Pons (tissue), 1 donor: ENCODE measurements at regions not wholly inside any gene's neighbourhood (a gene's known extent, or its start where the extent isn't known, plus 50 kb on each side); places are given as distances from the start of the nearest gene placed in this dataset.

ENCODE experiments used
- DNase-seq: peaks from one replicate; pipeline ENCODE4 v3.0.0-alpha.2; 2016; ENCODE audit warnings: low spot score

DNA sequence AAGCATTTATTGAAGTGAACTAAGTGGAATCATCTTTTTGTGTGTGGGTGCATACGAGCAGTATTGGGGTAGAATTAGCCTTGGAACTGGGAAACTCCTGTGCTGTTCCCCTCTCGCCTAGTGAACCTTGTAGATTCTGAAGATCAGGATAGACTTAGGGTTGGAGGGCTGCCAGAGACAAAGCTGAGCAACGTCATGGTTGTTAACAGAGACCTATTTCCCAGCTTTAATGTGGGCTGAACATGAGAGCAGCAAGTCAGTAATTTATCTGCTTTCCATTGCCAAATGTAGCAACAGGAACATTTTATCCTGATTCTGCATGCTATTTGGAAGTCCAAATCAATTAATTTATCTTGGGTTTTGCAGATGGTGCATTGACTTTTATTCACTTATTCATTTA is 246.6 kb downstream of the IL20RB start:
- no peak for DNase-seq

DNA sequence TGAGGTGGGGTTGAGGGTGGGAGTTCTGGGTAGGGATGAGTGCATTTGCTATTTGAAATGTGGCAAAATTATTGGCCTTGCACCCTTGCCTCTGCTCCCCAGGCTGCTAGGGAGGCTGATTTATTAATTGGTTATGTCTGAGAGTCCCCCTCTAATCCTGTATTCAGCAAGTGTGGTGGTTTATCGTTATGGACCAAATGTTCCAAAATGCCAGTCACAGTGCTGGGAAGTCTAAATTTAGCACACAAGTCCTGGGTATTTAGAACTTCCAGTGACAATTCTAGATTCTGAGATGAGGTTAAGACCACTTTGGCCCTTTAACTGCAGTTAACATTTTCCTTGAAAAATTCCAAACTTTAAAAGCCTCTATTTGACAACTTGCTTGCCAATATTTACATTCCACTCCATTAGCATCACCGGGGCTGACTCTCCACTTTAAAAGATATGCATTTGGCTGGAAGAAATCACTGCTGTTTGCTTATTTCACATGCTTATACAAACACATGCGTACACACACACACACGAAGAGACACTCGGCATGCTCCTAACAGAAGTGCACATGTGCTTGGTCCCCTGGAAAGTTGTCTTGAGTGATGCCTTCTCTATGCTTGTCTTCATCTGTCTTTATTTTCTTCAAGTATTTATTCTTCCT is 247.7 kb downstream of the IL20RB start:
- DNase-seq: no peak

DNA sequence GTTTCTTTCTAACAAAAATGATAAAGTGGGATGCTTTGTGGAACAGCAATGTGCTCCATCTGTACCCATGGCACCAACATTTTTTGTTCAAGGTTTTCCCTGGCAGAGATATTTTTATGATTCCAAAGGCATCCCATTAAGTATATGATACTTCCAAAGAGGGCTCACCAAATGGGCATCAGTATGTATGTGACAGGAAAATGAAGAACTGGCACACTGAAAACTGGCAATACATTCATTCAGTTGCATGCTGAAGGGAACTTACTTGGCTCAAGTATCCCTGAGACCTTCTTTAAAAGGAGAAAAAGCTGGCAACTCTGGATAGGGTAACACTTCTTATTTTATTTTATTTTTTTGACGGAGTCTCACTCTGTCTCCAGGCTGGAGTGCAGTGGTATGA is 249.8 kb downstream of the IL20RB start:
- no peak for DNase-seq

DNA sequence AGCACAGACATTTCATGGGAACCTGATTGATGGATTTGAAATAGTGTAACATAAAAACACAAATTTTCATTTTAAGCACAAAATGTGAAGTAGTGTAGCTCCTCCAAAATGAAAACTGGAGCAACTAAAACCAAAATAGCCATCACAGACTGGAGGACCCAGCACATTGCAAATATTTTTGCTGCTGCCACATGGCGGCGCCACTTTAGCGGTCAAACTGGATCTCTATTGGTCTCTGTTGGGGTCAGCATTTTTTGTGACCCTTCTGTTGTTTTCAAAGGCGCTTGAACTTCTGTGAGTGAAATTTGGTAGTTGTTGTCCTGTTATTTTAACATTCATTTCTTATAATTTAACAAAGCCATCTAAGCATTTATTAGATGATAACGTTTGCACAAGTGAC is 259.9 kb downstream of the IL20RB start:
- DNase-seq: no peak

DNA sequence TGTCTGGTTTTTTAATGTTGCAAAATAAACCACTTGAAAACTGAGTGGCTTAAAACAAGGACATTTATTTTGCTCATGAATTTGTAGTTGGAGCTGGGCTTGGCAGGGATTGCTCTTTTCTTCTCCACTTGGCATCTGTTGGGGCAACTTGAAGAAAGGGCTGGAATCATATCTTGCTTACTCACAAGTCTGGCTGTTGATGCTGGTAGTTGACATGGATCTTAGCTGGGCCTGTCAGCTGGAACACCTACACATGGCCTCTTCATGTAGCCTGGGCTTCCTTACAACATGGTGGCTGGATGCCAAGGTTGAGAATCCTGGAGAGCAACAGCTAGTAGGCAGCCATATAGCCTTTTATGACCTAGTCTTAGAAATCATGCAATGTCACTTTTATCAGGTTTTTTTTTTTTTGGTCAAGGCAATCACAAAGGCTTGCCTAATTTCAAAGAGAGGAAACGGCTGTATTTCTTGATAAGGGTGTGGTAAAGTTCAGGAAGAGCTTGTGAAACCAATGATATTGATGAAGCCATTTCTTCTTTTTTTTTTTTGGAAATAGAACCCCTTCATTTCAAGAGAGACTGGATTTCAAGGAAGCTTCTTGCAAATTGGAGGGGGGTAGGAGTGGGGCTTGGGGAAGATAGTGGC is 262.1 kb downstream of the IL20RB start:
- no peak for DNase-seq

DNA sequence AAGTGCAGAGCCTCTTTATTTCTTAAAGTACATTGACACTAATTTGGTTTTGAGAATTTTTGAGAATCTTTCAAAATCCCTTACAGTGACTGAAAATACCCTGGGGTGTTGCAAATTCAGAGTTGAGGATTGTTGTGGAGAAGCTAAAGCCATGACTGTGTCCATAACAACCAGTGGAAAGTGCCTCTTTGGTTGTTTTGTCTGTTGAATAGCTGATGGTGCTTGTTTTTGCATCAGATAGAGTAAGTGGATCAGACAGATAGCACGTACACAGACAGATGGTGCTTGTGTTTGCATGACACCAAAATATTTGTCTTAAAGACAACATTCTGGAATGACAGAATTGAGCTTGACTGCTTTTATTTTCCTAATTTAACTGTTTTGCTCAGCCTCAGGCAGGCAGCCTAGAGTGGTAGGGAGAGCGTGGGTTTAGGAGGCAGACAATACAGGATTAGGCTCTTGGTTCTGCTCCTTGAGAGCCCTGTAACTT is 265.0 kb downstream of the IL20RB start:
- no peak for DNase-seq

DNA sequence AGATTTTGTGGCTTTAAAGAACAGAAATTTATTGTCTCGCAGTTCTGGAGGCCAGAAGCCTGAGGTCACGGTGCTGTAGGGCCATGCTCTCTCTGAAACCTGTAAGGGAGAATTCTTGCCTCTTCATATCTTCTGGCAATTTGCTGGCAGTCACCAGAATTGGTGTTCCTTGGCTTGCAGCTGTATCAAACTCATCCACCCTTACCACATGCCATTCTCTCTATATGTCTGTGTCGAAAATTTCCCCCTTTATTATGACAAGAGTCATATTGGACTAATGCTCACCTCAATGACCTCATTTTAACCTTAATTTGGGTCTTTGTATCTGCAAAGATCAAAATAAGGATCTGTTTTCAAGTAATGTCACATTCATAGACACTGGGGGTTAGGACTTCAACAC is 266.7 kb downstream of the IL20RB start:
- no peak for DNase-seq

DNA sequence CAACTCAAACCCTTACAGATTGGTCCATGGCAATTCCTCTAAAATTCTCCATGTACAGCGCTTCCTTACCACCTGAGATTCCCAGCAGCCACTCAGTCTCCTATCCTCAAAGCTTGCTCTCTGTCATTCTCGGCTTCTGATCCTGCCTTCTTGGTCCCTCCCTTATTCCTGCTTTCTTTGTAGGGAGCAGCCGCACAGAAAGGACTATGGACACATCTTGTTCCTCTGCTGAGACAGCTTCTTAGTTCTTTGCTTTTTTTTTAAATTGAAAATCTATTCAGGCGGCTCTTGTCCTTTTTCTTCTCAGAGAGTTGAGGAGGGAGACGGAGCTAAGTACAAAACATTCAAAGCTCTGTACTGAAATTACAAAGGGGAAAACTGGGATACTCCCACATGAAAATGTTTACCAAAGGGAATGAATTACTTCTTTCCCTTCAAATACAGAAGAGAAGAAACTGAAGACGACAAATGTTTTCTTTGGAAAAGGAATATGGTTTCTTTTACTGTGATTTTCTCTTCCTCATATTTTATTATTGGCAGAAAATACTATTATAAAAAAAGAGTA is 285.1 kb downstream of the IL20RB start:
- DNase-seq: no peak

DNA sequence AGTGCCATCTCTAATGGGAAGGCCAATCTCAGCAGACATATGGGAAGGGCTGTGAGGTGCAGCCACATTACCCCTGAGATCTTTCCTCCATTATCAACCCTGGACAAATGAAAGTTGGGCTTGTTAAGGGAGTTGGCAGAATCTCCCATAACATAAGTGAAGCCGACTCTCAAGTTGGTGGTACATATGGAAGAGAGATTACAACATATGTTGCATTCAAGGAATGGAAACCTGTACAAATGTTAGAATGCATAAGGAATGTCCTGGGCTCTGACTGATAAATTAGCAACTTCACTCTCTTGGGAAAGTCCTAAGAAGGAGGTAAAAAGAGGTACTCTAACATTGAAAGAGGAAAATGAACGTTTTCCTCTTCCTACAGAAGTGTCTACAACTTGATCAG is 288.7 kb downstream of the IL20RB start:
- no peak for DNase-seq

DNA sequence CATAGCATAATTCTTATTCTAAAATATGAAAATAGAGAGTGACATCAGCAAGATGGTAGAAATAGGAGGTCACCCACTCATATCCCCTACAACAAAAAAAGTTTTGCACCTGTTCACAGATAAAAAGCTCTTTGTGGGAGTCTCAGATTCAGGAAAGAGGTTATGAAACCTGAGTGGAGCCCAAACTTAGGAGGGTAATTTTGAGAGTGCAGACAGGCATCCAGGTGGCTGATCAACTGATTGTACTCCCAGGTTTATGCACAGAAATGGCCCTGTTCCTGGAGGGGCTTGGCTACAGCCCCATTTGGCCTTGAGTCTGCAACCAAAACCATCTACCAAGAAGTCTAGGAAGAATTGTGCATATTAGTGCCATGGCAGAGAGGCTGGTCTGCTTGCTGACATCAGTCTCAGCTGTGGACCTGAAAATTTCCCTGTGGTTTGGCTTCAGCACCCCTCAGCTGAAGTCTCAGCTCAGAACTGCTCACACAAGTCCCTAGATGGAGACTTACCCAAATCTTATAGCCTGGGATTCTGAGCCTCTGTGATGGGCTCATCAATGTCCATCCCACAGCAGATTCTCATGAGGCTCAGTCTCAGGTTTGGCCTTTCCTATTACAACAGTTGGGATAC is 291.6 kb downstream of the IL20RB start:
- no peak for DNase-seq

DNA sequence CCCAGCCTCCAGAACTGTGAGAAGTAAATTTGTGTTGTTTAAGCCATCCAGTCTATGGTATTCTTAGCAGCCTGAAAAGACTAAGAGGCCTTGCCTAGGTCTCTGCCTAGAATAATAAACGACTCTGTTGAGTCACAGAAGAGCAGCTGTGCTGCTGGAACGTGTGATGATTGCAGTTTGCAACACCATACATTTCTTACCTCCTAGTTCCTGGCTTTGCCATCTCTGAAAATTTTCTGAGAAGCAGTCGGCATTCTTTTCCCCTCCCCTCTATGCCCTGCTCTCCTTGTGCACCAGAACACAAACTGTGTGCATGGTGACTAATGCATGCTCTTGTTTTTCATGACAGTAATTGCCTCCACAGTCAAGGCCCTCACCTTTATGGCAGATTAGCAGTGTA is 301.3 kb downstream of the IL20RB start:
- peak; percentile 16 for DNase-seq

DNA sequence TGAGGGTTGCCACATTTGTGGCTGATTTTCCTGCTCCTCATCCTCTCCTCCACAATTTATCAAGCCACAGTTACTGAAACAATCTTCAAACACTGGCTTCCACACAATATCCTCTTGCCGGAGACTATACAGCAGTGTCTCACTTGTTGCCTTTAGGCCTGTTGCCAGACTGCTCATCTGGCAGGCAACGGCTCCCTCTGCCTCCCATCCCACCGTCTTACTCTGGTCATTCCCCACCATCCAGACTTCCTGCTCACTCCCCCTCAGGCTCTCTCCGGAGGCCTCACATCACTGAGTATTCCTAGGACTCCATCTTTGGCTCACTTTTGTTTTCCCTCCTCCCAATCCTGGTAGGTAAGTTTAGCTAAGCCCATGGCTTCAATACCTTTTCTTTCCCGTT is 301.9 kb downstream of the IL20RB start:
- DNase-seq: peak; percentile 15

DNA sequence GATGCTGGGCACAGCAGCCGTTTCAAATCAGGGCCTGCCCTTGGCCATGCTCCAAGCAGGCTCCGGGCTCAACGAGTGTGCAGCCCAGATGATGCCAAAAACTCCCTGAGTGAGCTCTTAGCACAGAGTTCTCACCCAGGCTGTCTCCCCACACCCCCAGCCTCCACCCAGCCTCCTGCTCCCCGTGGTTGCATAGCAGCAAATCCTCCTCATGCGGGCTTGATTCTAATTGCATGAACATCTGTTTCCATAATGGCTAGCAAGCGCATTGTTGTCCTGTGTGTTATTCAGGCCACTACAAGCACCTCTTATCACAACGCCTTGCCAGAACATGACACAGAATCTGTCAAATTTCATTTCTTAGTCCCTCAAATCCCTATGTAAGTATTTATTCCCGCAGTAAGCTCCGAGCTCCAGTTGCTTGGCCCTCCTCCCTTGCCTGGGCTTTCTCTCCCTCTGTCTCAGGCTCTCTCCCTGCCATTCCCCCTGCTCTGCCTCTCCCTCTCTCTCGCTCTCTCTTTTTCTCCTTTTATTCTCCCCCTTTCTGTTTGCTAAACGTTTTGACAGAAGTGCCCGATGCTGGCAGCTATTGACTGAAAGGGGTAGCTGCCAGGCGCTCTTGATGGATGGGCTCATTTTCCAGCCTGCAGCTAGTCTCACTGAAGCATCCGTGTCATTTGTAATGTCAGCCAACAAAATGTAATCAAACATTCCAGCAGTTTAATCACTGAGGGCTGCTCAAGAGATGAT is 306.5 kb downstream of the IL20RB start:
- DNase-seq: no peak

DNA sequence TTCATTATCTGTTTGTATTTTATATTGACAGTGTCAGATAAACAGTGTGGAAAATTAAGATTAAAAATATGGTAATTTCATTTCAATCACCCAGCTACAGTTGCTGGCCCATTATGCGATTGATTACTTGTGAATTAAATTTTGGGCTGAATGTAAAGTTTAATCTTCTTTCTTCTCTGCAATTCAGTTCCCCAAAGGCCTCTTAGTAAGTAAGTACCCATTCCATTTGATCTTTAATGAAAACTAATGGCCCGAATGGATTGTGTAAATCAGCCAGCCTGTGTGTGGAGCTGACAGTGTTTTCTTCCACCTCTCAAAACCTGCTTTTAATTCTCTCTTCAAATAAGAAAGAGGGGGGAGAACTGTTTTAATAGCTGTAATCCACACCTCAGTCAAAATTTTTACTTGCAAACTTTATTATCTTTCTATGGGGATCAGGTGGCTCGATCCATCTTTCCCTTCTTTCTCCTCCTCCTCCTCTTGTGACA is 307.1 kb downstream of the IL20RB start:
- no peak for DNase-seq

DNA sequence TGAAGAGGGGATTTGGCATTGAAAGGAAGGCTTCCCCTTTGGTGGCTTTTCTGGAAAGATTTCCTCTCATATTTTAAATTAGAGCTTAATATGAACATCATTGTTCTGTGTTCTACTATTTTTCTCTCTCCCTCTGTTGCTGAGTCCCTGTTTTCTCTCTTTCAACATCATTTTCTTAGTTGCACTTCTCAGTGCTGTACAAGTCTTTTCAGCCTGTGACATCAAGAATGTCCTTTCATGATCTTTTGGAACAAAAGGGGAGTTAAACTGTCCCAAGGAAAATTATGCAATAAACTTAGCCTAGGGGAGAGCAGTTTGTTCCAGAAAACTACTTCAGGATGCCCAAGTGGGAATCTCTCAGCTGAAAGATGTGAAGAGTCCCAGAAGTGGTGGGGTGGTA is 325.1 kb downstream of the IL20RB start:
- no peak for DNase-seq

DNA sequence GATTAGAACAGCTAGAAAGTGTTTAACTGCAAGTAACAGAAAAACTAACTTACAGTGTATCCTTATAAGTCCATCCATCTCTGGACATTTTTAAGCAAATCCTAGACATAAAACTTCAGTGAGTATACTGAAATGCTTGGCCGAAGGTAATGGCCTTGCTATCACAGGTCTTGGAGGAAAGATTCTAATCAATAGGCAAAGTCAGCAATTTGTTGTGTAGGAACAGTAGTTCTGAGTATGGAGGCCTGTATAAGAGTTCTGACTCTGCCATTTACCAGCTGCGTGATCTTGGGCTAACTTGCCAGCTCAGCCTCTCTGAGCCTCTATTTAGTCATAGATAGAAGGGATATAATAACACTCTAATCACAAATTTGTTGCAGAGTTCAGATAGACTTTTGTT is 328.1 kb downstream of the IL20RB start:
- no peak for DNase-seq

DNA sequence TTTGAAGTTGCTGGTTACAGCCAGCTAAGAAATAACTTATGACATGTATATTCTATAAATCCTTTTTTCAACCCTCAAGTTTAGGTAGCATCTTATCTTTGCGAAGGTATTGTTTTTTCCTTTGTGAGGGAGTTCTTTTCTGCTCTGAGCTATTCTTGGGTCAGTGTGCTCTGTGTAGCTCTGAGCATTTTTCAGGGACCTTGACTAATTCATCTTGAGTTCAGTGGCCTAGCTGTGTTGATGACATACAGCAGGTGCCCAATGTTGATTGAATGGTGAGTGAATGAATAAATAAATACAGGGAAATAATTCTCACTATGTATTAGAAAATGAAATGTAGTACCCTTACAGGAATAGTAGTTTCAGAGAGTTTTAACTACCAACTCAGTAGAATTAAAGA is 335.3 kb downstream of the IL20RB start:
- no peak for DNase-seq

DNA sequence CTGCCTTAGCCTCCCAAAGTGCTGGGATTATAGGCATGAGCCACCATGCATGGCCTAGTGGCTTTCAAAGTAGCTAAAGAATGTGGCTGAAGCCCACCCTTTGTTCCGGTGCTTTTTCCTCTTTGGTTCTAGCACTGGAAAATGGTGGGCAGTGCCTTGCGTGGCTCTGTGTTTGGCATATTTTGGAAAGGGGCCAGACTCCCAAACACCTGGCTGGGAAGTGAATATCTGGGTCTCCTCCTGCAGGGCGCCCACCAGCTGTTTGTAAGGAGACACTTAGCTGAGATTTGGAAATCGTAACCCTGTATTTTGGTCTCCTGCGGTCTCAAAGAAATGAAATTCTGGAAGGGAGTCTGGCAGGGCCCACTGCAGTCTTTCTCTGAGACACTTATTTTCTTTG is 336.4 kb downstream of the IL20RB start:
- DNase-seq: no peak

DNA sequence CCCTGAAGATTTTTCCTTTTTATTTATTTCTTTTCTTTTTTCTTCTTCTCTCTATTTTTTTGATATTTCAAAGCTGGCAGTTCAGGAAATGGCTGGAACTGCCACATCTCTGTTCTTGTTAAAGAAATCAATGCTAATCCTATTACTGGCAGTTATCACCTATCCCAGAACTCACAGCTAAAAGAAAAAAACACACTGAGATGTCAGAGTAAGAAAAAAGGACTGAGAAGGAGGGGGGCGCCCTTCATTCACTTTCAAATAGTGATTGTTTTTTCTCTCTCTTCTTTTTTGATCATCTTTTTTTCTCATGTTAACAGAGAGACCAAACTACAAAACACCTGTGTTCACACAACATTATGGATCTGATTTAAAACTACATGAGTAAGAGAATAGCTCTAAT is 337.1 kb downstream of the IL20RB start:
- DNase-seq: no peak

DNA sequence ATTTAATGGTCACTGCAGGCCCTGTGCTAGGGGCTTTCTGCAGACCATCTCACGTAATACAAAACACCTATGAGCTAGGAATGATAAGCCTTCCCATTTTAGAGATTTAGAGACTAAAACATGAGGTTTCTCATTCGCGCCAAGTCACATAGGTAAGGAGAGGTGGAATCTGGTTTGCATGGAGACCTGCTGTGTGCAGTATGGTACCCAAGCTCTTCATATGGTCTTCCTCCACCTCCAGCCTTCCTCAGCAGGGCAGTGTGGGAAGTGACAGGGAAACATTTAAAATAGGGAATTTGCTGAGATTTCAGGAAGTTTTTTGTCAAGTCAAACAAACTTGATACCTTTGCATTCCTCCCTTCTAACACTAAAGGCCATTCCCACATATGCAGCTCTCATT is 337.6 kb downstream of the IL20RB start:
- DNase-seq: no peak

DNA sequence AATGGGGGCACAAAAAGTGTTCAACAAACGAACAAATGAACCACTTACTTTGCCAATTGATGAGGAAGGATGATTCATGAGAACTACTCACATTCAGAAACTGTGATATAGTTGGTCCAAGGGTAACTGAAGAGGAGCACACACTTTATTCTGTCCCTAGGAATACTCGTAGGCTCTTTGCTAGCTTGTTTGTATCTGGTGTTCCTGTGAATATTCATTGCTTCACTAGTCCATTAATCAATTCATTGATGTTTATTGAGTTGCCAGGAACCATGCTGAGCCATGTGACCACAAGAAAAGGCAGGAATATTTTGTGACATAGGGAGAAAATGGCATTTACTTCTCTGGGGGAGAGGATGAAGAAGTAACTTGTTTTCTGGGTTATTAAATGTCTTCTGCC is 338.3 kb downstream of the IL20RB start:
- no peak for DNase-seq

DNA sequence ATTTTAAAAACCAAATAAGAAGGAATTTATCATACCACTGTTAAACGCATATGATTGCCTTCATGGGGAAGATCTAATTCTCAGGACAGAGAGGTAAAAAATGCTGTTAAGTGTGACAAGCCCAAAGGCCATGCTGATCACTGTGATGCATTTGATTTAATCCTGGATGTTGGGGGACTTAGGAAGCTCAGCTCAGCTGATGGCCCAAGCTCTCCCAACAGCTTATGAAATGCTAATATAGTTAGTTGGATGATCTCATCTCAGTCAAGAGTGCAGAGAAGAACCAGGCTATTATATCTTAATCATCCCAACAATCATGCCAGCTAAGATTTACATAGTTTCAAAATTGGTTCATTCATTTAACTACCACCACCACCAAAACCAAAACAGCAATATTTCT is 340.0 kb downstream of the IL20RB start:
- DNase-seq: no peak
